ENCODE measurements at regions not wholly inside any gene's neighbourhood (a gene's known extent, or its start where the extent isn't known, plus 50 kb on each side); places are given as distances from the start of the nearest gene placed in this dataset.

DNA sequence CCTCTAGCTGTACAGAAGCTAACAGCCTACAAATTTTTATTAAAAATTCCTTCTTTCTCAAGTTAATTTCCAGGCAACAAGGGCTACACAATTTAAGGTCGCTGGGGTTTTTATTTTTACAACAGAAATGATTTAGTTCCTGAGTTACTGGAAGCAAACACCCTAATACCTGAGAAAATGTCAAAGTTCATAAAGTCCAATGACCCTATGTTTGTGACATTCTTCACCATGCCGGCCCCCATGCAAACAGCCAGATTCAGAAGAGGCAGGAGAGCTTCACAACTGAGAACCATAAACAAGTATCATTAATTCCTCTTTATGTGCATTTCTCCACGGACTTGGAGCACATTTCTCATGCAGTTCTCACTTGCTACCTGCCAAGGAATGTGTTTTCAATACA is 236.2 kb upstream of the EGLN3 start:
- H3K27ac Mint-ChIP-seq (ENCODE audit: unreplicated experiment), result no peak overlapping the region

DNA sequence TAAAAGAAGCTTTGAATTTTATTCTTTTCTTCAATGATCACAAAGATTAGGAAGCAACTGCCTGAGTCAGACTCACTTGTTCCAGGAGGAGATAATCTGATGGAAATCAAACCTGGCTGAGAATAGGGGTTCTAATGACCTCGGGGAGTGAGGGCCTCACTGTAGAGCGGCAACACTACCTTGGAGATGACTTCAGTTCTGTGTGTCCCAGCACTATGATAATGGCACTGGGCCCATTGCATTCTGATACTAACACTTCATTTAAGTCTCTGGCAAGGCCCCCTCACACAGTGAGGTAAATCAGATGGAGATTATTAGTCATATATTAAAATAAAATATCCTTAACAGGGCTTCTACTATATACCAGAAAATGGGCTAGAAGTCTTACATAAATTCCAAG is 233.3 kb upstream of the EGLN3 start:
- no peak overlapping the region for H3K27ac Mint-ChIP-seq (ENCODE audit: unreplicated experiment)
- peaks cover 5% of the 10 kb centered on the region for H3K27me3 Mint-ChIP-seq (ENCODE audit: unreplicated experiment)
- TF ChIP-seq, protein P1, sequence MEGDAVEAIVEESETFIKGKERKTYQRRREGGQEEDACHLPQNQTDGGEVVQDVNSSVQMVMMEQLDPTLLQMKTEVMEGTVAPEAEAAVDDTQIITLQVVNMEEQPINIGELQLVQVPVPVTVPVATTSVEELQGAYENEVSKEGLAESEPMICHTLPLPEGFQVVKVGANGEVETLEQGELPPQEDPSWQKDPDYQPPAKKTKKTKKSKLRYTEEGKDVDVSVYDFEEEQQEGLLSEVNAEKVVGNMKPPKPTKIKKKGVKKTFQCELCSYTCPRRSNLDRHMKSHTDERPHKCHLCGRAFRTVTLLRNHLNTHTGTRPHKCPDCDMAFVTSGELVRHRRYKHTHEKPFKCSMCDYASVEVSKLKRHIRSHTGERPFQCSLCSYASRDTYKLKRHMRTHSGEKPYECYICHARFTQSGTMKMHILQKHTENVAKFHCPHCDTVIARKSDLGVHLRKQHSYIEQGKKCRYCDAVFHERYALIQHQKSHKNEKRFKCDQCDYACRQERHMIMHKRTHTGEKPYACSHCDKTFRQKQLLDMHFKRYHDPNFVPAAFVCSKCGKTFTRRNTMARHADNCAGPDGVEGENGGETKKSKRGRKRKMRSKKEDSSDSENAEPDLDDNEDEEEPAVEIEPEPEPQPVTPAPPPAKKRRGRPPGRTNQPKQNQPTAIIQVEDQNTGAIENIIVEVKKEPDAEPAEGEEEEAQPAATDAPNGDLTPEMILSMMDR (IDR thresholded peaks at IDR 0.05), result no peak
- H3K4me1 Mint-ChIP-seq (ENCODE audit: unreplicated experiment), result no peaks in the 10 kb centered on the region
- H3K36me3 Mint-ChIP-seq (ENCODE audit: unreplicated experiment), result no peaks in the 10 kb centered on the region
- H3K9me3 Mint-ChIP-seq (ENCODE audit: unreplicated experiment), result no peaks in the 10 kb centered on the region
- no peak for DNase-seq (ENCODE audit: extremely low spot score, unreplicated experiment)
- no peak overlapping the region for H3K4me3 Mint-ChIP-seq (ENCODE audit: unreplicated experiment)

More for the DNA sequence above, 236.2 kb upstream of the EGLN3 start:
- Mint-ChIP-seq H3K4me1 (ENCODE audit: unreplicated experiment) (no peaks in the 10 kb centered on the region), H3K9me3 (ENCODE audit: unreplicated experiment) (no peaks in the 10 kb centered on the region), H3K36me3 (ENCODE audit: unreplicated experiment) (no peaks in the 10 kb centered on the region), H3K27me3 (ENCODE audit: unreplicated experiment) (peaks cover 12% of the 10 kb centered on the region), H3K4me3 (ENCODE audit: unreplicated experiment) (no peak overlapping the region)
- TF ChIP-seq, protein P1 (IDR thresholded peaks at IDR 0.05), result no peak
- no peak for DNase-seq (ENCODE audit: extremely low spot score, unreplicated experiment)

DNA sequence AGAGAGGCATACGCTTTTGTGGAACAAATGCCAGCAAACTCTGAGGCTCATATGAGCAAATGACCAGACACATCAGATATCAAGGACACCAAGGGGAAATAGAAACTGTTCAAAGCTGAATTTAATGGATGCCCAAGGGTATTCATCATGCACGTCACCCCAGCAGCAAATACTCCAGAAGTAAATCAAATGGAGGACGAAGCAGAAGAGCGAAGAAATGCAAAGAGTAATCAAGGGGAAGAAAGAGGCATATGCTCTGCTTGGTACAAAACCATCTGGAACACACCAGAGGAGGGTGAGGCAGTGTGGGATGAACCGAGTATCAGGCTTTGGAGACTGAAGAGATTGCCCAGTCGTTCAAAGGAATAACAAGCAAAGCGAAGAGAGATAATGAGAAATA is 232.6 kb upstream of the EGLN3 start:
- Mint-ChIP-seq H3K4me3 (ENCODE audit: unreplicated experiment) (no peak overlapping the region), H3K27me3 (ENCODE audit: unreplicated experiment) (peaks cover 5% of the 10 kb centered on the region), H3K36me3 (ENCODE audit: unreplicated experiment) (no peaks in the 10 kb centered on the region), H3K9me3 (ENCODE audit: unreplicated experiment) (no peaks in the 10 kb centered on the region), H3K4me1 (ENCODE audit: unreplicated experiment) (no peaks in the 10 kb centered on the region), H3K27ac (ENCODE audit: unreplicated experiment) (no peak overlapping the region)
- TF ChIP-seq, protein P1 (IDR thresholded peaks at IDR 0.05), result no peak
- no peak for DNase-seq (ENCODE audit: extremely low spot score, unreplicated experiment)

DNA sequence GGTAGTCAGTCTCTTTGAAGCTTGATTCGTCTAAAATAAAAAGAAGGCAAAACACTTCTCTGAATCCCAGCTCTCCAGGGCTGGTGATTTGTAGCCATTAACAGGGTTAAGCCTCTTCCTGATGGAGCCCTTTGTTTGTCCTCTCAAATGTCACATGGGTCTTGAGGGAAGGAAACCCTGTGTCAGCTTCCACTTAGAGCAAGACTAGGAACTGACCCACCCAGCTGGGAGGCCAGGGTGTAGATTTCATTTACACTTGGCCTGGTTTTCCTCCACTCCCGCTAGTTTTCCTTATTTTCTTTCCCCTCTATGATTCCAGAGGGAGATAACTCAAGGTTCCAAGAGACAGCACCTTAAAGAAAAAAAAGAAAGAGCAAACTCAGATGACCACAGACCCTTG is 230.5 kb upstream of the EGLN3 start:
- no peak overlapping the region for H3K27ac Mint-ChIP-seq (ENCODE audit: unreplicated experiment)
- no peak overlapping the region for H3K4me3 Mint-ChIP-seq (ENCODE audit: unreplicated experiment)
- no peaks in the 10 kb centered on the region for H3K4me1 Mint-ChIP-seq (ENCODE audit: unreplicated experiment)
- no peak for DNase-seq (ENCODE audit: extremely low spot score, unreplicated experiment)
- H3K36me3 Mint-ChIP-seq (ENCODE audit: unreplicated experiment), result no peaks in the 10 kb centered on the region
- H3K9me3 Mint-ChIP-seq (ENCODE audit: unreplicated experiment), result no peaks in the 10 kb centered on the region
- peaks cover 11% of the 10 kb centered on the region for H3K27me3 Mint-ChIP-seq (ENCODE audit: unreplicated experiment)
- TF ChIP-seq, protein P1 (IDR thresholded peaks at IDR 0.05), result no peak

DNA sequence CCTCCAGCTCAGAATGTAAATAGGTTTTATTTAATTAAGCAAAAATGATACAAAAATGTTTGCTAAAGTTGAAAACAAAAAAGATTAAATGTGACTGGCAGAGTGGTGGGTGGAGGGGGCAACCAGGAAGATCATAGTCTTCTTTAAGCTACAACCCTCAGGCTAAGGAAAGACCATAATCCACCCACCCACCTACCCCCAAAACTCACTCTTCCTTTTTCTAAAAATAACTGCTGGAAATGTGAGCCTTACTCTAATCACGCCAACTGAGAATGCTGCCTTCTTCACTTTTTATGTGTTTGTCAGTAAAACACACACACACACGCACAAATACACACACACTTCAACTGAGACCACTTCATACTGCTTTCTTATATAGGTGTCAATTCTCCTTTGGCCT is 230.0 kb upstream of the EGLN3 start:
- Mint-ChIP-seq H3K27ac (ENCODE audit: unreplicated experiment) (no peak overlapping the region), H3K4me1 (ENCODE audit: unreplicated experiment) (no peaks in the 10 kb centered on the region), H3K36me3 (ENCODE audit: unreplicated experiment) (no peaks in the 10 kb centered on the region), H3K4me3 (ENCODE audit: unreplicated experiment) (no peak overlapping the region), H3K27me3 (ENCODE audit: unreplicated experiment) (peaks cover 11% of the 10 kb centered on the region), H3K9me3 (ENCODE audit: unreplicated experiment) (no peaks in the 10 kb centered on the region)
- DNase-seq (ENCODE audit: extremely low spot score, unreplicated experiment), result no peak
- TF ChIP-seq, protein P1 (IDR thresholded peaks at IDR 0.05), result no peak
